ENCODE measurements at regions not wholly inside any gene's neighbourhood (a gene's known extent, or its start where the extent isn't known, plus 50 kb on each side); places are given as distances from the start of the nearest gene placed in this dataset.

DNA sequence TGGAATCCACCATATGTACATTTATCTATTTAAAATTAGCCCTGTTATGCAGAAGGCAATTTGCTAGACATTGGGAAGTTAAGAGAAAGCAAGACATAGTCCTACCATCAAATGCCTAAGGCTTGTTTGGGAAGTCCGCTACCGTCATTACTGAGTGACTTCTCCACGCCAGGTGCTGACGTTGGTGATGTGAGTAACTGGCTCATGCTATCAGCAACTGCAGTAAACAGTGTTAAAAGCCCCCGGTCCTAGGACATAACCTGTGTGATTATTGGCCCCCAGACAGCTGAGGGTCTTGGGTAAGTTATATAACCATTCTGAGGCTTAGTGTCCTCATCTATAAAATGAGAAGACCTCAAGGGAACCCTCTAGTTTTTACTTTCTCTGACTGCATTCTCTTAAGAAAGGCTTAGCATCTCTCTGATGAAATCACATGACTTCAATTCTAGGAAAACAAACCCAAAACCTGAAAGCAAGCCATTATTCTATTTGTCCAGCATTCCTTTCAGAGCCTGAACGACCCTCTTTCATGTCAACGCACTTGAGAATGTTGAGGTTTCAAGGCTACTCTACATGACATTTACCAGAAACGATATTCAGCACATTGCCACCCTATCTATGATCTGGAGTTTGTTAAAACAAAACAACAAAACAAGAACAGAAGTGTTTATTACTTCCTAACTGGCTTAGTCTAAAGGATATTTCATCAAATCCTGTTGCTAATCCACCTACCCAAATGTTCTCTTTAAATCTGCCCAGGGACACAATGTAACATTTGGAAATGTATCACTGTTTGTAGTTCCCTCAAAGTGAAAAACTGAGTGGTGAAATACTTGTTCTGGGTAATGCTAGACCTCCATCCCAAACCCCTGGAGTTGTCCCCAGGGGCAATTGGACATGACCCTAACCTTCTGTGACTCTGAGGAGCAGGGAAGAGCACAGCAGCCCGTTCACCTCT is 133.8 kb downstream of the BTBD3 start:
- Mint-ChIP-seq H3K4me1 (no peaks in the 10 kb centered on the region), H3K27me3 (peaks cover 3% of the 10 kb centered on the region), H3K36me3 (no peaks in the 10 kb centered on the region), H3K27ac (no peak overlapping the region), H3K4me3 (no peak overlapping the region), H3K9me3 (peaks cover 5% of the 10 kb centered on the region)

DNA sequence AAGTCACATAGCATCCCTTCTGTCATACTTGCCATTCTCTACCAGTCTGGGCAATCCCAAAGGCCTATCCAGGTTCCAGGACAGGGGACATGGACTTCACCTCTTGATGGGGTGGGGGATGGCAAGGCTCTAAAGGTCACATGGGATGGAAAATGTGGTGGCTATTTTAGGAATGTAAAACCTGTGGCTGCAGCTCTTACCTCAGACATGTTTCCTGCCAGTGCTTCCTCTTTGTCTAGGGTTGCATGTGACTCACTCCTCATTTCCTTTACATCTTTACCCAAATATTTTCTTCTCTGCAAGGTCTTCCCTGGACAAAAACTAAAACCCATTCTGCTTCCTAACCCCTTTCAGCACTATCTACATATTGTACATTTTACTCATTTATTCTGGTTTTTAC is 135.7 kb downstream of the BTBD3 start:
- Mint-ChIP-seq H3K9me3 (peaks cover 5% of the 10 kb centered on the region), H3K27me3 (peaks cover 3% of the 10 kb centered on the region), H3K4me3 (no peak overlapping the region), H3K36me3 (no peaks in the 10 kb centered on the region), H3K4me1 (no peaks in the 10 kb centered on the region), H3K27ac (no peak overlapping the region)

DNA sequence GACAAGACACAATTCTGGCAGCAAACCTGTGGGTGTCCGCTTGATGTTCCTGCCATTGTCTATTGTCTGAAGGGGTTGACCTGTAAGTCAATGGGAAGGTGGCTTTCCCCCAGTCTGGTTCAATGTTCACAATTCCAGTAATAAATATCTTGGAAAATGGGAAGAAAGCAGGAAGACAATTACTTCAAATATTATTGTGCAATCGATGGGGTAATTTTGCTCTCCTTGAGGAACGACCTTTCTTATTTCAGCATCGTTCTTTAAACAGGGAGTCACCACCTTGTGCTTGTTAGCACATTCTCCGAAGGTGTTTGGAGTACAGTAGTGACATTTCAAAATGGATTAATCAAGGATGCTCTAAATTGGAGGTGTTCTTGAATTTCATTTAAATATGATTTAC is 136.9 kb downstream of the BTBD3 start:
- no peak overlapping the region for H3K27ac Mint-ChIP-seq
- peaks cover 5% of the 10 kb centered on the region for H3K9me3 Mint-ChIP-seq
- peaks cover 3% of the 10 kb centered on the region for H3K27me3 Mint-ChIP-seq
- no peak overlapping the region for H3K4me3 Mint-ChIP-seq
- no peaks in the 10 kb centered on the region for H3K36me3 Mint-ChIP-seq
- no peaks in the 10 kb centered on the region for H3K4me1 Mint-ChIP-seq

DNA sequence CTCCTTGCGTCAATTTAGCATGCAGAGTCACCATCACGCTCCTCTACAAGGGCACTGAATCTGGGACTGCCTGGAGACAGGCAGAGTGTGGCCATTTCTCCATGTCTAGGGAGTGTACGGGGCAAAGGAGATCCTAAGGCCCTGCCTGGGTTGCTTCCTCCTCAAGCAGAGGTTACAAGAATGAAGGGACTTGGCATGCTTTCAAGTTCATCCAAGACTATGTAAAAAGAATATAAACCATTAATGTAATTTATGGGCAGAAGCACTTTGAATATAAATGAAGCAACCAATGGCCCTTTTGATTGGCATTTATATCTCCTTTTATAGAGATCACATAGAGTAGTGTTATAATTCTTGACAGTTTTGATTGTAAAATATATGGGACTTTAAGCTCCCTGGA is 137.5 kb downstream of the BTBD3 start:
- no peaks in the 10 kb centered on the region for H3K36me3 Mint-ChIP-seq
- no peak overlapping the region for H3K4me3 Mint-ChIP-seq
- H3K4me1 Mint-ChIP-seq = no peaks in the 10 kb centered on the region
- H3K27me3 Mint-ChIP-seq = peaks cover 3% of the 10 kb centered on the region
- H3K27ac Mint-ChIP-seq = no peak overlapping the region
- peaks cover 5% of the 10 kb centered on the region for H3K9me3 Mint-ChIP-seq

DNA sequence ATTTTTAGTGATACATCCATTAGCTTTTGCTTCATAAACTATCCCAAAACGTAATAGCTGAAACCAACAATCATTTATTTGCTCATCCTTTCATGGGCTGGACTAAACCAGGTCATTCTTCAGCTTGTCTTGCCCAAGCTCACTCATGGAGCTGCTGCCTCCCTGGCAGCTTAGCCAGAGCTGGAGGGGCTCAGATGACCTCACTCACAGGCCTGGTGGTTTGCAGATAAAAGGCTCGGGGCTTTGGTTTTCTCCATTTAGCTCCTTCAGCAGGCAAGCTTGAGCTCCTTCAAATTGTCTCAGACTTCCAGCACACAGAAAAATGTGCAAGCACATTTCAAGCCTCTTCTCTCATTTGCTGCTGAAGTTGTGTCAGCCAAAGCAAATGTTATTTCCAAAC is 139.1 kb downstream of the BTBD3 start:
- no peak overlapping the region for H3K4me3 Mint-ChIP-seq
- no peaks in the 10 kb centered on the region for H3K4me1 Mint-ChIP-seq
- no peak overlapping the region for H3K27ac Mint-ChIP-seq
- H3K27me3 Mint-ChIP-seq = no peaks in the 10 kb centered on the region
- H3K9me3 Mint-ChIP-seq = no peaks in the 10 kb centered on the region
- H3K36me3 Mint-ChIP-seq = no peaks in the 10 kb centered on the region

DNA sequence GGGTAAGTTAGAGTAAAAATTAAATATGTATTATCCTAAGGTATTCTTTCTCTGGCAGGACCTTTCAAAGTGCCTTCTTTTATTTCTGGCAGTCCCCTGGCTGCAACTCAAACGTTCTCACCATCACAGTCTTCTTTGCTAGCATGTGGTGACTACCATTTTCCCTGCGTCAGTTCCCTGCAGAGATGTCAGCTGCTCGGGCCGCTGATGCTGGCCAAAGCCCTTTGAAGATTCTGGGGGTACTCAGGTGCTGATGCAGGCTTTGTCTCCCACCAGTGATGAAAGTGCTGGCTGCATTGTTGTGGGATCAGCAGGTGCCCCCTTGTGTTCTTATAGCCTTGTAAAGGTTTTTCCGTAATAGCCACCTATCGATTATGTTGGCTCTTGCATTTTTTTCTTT is 140.1 kb downstream of the BTBD3 start:
- Mint-ChIP-seq H3K4me1 (no peaks in the 10 kb centered on the region), H3K4me3 (no peak overlapping the region), H3K9me3 (no peaks in the 10 kb centered on the region), H3K36me3 (no peaks in the 10 kb centered on the region), H3K27me3 (no peaks in the 10 kb centered on the region), H3K27ac (no peak overlapping the region)

DNA sequence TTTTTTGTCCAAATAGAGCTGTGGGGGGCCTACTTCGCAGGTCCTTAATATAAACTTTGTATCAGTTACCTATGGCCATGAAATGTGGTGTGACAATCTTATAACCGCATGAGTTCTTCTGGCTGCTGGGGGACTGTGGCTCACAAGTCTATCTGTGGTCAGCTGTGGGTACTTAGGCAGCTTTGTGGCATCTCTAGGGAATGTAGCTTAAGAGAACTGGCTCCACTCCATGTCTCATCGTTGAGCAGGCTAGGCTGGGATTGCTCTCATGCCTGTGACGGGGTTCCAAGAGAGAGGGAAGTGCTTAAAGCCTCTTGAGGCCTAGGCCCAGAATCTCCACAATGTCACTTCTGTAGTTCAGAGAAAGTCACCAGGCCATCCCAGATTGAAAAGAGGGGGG is 140.5 kb downstream of the BTBD3 start:
- no peaks in the 10 kb centered on the region for H3K36me3 Mint-ChIP-seq
- no peak overlapping the region for H3K27ac Mint-ChIP-seq
- no peaks in the 10 kb centered on the region for H3K27me3 Mint-ChIP-seq
- no peak overlapping the region for H3K4me3 Mint-ChIP-seq
- H3K4me1 Mint-ChIP-seq = no peaks in the 10 kb centered on the region
- no peaks in the 10 kb centered on the region for H3K9me3 Mint-ChIP-seq

DNA sequence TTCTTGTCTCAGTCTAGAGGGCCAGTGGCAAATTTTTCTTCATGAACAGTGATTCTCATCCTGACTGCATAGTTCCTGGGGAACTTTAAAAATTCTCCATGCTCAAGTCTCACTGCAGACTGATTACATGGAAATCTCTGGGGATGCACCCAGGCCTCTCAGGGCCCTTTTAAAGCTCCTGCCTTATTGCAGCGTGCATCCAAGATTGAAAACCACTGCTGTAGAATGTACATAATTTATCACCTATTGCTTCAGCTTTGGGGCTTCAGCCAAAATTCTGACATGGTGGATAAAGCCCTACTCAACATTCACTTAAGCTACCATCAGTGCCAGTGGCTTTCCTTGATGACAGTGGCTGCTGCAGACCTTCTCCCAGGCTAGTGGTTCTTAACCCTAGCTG is 143.8 kb downstream of the BTBD3 start:
- H3K9me3 Mint-ChIP-seq = no peaks in the 10 kb centered on the region

DNA sequence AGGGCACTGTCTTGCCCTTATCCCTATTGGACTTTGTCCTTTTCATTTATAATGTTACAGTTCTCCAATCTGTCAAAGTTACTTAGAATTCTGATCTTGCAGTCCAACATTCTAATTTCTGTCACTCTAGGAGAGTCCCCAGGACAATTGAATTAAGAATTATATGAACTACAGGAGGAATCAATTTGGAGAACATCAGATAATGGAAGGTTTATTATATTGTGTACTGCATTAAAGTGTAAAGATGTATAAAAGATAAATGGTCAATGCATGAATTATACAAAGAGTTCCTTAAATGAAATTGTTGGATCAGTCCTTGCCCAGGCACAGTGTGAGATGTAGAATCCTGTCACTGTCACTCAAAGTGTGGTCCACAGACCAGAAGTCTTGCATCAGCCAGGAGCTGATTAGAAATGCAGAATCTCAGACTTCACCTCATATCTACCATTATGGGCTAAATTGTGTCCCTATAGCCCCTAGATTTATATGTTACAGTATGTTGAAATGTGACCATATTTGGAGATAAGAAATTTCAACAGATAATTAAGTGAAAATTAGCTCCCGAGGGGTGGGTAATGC is 145.5 kb downstream of the BTBD3 start:
- Mint-ChIP-seq H3K27me3 (no peaks in the 10 kb centered on the region), H3K36me3 (no peaks in the 10 kb centered on the region), H3K9me3 (no peaks in the 10 kb centered on the region), H3K4me1 (no peaks in the 10 kb centered on the region), H3K27ac (no peak overlapping the region), H3K4me3 (no peak overlapping the region)

More for the DNA sequence above, 143.8 kb downstream of the BTBD3 start:
- Mint-ChIP-seq H3K27ac (no peak overlapping the region), H3K36me3 (no peaks in the 10 kb centered on the region), H3K4me1 (no peaks in the 10 kb centered on the region), H3K4me3 (no peak overlapping the region), H3K27me3 (no peaks in the 10 kb centered on the region)

DNA sequence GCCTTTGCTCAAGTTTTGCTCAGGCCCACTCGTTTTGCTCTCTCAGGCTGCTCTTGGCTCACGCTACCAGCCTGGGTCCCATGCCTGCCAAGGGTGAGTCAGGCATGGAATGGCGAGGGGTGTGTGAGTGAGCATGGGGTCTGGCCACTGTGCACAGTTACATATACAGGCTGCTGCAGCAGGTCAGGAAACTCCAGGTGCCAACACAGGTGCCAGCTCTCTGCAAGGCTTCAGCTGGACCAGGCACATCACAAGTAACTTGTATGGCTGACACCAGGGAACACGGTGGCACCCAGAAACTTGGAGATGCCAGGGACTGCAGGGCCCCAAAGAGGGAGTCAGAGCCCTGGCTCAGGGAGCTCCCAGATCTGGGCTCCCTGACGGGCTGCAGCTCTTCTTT is 146.8 kb downstream of the BTBD3 start:
- Mint-ChIP-seq H3K9me3 (no peaks in the 10 kb centered on the region), H3K36me3 (no peaks in the 10 kb centered on the region), H3K27ac (no peak overlapping the region), H3K4me3 (no peak overlapping the region), H3K27me3 (no peaks in the 10 kb centered on the region), H3K4me1 (no peaks in the 10 kb centered on the region)

DNA sequence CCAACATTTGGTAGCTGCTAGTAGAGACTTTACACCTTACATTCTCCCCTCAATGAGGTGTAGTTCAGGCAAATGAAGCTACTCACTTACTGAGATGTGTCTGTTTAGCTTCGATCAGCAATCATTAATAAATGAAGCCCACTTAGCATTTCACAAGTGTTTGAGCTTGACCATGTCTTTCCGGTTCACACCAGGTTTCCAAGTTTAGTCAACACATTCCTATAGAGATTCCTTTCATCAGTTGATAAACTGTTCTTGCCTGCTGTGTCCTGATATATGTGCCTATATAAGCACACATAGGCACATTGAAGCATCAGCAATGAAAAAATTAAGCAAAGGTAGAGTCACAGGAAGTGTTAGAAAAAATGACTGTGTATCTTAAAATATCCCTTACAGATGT is 150.0 kb downstream of the BTBD3 start:
- Mint-ChIP-seq H3K27me3 (no peaks in the 10 kb centered on the region), H3K4me1 (no peaks in the 10 kb centered on the region), H3K36me3 (no peaks in the 10 kb centered on the region), H3K4me3 (no peak overlapping the region), H3K27ac (no peak overlapping the region), H3K9me3 (no peaks in the 10 kb centered on the region)

DNA sequence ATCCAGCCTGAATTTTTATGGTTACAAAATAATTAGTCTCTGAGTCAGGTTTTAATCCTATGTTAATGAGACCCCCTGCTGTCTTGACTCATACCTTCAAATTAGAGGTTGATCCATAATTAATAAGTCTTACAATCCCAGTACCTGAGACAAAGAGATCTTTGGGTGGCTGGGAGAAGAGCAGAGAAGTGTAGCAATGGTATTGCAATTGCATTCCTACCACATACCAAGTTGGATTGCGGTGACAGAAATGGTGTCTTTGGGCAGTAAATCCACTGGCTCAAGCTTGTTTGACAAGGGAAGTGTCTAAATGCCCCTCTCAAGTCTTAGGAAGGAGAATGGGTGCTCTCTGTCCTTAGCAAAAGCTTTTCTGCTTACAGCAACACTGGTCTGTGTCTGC is 150.4 kb downstream of the BTBD3 start:
- Mint-ChIP-seq H3K4me3 (no peak overlapping the region), H3K4me1 (no peaks in the 10 kb centered on the region), H3K27me3 (no peaks in the 10 kb centered on the region), H3K36me3 (no peaks in the 10 kb centered on the region), H3K27ac (no peak overlapping the region), H3K9me3 (no peaks in the 10 kb centered on the region)

DNA sequence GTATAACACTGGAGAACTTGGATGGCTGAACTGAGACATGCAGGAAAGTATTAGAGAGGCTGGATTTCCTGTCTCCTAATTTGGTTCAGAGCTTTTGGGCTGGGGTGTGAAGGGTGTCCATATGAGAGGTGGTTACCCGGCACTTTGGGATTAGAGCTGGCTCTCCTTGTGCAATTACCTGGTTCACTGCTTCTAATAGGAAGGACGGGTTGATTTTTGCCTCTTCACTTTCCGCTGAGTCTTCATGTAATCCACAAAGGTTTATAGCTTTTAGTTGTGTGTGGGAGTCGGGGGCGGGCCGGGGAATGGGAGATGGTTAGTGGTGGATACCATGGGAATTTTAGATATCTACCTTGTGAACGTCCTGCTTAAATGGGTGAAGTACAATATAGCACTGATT is 151.5 kb downstream of the BTBD3 start:
- no peaks in the 10 kb centered on the region for H3K4me1 Mint-ChIP-seq
- H3K9me3 Mint-ChIP-seq = no peaks in the 10 kb centered on the region
- no peak overlapping the region for H3K4me3 Mint-ChIP-seq
- H3K27ac Mint-ChIP-seq = no peak overlapping the region
- H3K36me3 Mint-ChIP-seq = no peaks in the 10 kb centered on the region
- H3K27me3 Mint-ChIP-seq = no peaks in the 10 kb centered on the region

DNA sequence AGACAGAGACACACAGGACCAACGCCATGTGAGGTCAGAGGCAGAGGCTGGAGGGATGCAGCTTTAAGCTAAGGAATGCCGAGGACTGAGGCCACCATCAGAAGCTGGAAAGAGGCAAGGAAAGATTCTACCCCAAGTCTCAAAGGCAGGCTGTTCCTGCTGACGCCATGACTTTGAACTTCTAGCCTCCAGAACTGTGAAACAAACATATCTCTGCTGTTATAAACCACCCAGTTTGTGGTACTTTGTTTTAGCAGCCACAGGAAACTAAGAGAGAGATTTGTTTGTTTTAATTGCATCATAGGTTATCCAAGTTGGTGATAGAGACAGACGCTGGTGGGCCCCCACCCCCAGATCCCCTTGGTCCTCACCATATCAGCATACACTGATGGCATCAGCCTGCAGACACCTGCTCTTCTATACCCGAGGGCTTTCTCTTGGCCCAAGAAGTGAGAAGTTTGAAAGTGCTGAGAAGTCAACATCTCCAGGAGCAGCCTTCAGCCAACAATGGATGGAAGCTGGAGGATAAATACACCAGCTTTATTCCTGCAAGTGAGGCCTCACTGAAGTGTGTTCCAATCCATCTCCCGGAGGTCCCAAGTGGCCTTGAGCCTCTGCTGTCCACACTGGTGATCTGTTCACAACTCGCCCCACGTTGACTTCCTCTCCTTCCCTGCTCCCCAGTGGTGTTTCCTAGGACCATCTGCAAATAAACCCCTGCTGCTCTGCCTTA is 154.7 kb downstream of the BTBD3 start:
- H3K27me3 Mint-ChIP-seq = no peaks in the 10 kb centered on the region
- H3K36me3 Mint-ChIP-seq = no peaks in the 10 kb centered on the region
- H3K27ac Mint-ChIP-seq = no peak overlapping the region
- no peak overlapping the region for H3K4me3 Mint-ChIP-seq
- H3K9me3 Mint-ChIP-seq = no peaks in the 10 kb centered on the region
- H3K4me1 Mint-ChIP-seq = no peaks in the 10 kb centered on the region

DNA sequence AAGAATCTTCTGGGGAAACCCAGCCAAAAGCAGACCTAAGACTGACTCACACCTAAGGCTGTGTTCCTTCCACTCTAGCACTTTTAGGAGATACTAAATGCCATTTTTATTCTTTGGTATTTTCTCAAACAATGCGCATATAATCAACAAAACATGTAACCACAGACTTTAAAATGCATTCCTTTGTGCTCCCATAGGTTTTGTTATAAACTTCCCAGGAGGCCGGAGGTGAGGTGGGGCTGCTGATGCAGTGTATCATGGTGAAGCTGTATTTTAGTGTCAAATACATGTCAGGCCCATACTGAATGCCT is 155.2 kb downstream of the BTBD3 start:
- Mint-ChIP-seq H3K9me3 (no peaks in the 10 kb centered on the region), H3K27me3 (no peaks in the 10 kb centered on the region), H3K27ac (no peak overlapping the region)

DNA sequence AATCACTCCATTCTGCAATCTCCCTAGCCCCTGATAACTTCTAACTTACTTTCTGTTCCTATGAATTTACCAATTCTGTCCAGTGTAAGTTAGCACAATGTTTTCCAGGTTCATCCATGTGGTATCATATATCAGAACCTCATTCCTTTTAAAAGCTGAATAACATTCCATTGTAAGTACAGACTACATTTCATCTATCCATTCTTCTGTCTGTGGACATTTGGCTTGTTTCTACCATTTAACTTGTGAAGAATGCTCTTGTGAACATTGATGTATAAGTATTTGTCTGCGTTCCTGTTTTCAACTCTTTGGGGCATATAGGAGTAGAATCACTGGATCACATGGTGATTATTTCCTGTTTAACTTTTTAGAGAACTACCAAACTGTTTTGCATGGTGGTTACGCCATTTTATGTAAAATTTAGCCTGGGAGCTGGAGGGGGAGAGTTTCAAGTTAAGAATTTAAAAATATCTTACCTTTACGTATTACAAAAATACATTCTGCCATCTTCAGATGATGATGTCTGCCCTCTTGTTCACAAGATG is 156.5 kb downstream of the BTBD3 start:
- Mint-ChIP-seq H3K27ac (no peak overlapping the region), H3K36me3 (no peaks in the 10 kb centered on the region), H3K9me3 (no peaks in the 10 kb centered on the region), H3K27me3 (no peaks in the 10 kb centered on the region), H3K4me1 (no peaks in the 10 kb centered on the region), H3K4me3 (no peak overlapping the region)

More for the DNA sequence above, 155.2 kb downstream of the BTBD3 start:
- Mint-ChIP-seq H3K4me1 (no peaks in the 10 kb centered on the region), H3K4me3 (no peak overlapping the region), H3K36me3 (no peaks in the 10 kb centered on the region)

All from activated naive CD4-positive, alpha-beta T cell treated with anti-CD3 and anti-CD28 coated beads, Interleukin-2, amount 50 U/mL, for 24 hours (primary cell).